ENCODE measurements at regions not wholly inside any gene's neighbourhood (a gene's known extent, or its start where the extent isn't known, plus 50 kb on each side); places are given as distances from the start of the nearest gene placed in this dataset.

DNA sequence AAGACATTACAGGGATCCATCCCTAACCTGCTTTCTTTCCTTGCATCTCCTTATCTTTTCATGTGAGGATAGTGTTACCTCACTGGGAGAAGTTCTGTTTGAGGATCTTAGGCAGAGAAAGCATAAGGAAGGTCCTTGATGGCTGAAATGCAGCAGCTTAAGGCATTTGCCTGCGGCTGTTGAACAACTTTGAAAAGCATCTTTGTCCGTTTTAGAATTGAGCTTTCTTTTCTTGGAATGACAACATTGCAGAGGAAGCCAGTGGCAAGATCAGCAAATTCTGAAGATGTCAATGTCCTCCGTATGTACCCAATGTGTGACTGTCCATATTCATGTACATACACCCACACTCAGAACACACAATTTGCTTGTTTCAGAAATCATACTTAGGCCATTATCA lies 436.2 kb downstream of the GABRG2 start:
- Histone ChIP-seq H3K4me3 (ENCODE audit: low read length) (no peak overlapping the region), H3K27me3 (ENCODE audit: control insufficient read depth, insufficient read depth, low read length) (no peaks in the 10 kb centered on the region), H3K9ac (ENCODE audit: low read length) (no peak overlapping the region), H3K4me1 (ENCODE audit: control insufficient read depth, insufficient read depth, low read length) (no peaks in the 10 kb centered on the region), H3K27ac (ENCODE audit: low read depth, low read length) (no peak overlapping the region), H3K36me3 (ENCODE audit: control insufficient read depth, insufficient read depth, low read length) (no peaks in the 10 kb centered on the region)

DNA sequence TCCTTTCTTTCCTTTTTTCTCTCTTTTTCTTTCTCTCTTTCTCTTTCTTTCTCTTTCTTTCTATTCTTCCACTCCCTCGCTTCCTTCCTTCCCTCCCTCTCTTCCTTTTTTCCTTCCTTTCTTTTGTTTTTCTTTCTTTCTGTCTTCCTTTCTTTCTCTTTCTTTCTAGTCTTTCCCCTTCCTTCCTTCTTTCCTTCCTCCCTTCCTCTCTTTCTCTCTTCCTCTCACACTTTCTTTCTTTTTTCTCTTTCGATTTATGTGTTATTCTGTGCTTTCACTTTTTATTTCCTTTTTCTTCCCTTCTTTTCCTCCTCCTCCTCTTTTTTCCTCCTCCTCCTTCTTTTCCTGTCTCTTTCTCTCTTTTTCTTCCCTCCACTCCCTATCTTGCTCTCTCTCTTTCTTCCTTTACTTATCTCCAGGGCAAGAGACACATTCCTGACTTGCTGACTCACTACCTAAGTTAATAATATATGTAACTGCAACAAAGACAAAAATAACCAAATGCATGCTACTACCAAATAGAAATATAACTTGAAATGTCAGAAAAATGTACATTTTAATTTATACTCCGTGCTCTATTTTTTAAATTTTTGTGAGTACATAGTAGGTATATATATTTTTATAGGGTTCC lies 445.5 kb downstream of the GABRG2 start:
- H3K9ac ChIP-seq (ENCODE audit: low read length) = no peak overlapping the region
- H3K4me3 ChIP-seq (ENCODE audit: low read length) = no peak overlapping the region
- no peaks in the 10 kb centered on the region for H3K4me1 ChIP-seq (ENCODE audit: control insufficient read depth, insufficient read depth, low read length)
- no peaks in the 10 kb centered on the region for H3K27me3 ChIP-seq (ENCODE audit: control insufficient read depth, insufficient read depth, low read length)
- no peak overlapping the region for H3K27ac ChIP-seq (ENCODE audit: low read depth, low read length)
- H3K36me3 ChIP-seq (ENCODE audit: control insufficient read depth, insufficient read depth, low read length) = no peaks in the 10 kb centered on the region

DNA sequence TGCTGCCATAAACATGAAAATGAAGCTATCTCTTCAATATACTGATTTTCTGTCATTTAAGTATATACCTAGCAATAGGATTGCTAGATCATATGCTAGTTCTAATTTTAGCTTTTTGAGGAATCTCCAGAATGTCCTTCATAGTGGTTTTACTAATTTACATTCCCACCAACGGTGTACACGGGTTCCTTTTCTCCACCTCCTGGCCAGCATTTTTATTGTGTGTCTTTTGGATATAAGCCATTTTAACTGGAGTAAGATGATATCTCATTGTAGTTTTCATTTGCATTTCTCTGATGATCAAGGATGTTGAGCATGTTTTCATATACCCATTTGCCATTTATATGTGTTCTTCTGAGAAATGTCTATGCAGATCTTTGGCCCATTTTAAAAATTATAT lies 446.5 kb downstream of the GABRG2 start:
- no peaks in the 10 kb centered on the region for H3K4me1 ChIP-seq (ENCODE audit: control insufficient read depth, insufficient read depth, low read length)

DNA sequence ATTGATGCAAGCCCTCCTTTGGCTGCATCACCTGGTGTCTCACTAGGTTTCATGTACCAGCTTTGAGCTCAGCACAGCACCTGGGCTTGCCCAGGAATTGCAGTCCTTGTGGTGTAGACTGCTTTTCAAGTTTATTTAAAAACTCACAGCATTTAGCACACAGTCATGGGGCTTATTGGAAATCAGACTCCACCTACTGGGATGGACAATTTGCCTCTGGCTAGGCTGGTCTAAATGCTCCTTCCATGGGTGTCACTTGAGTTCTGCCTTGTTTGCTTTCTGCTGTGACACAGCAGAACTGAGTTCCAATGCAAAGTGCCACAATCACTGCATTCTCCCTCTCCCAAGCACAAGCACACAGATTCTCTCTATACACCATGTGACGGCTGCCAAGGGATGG lies 453.3 kb downstream of the GABRG2 start:
- Histone ChIP-seq H3K27me3 (ENCODE audit: control insufficient read depth, insufficient read depth, low read length) (no peaks in the 10 kb centered on the region), H3K4me1 (ENCODE audit: control insufficient read depth, insufficient read depth, low read length) (no peaks in the 10 kb centered on the region), H3K27ac (ENCODE audit: low read depth, low read length) (no peak overlapping the region), H3K4me3 (ENCODE audit: low read length) (no peak overlapping the region), H3K36me3 (ENCODE audit: control insufficient read depth, insufficient read depth, low read length) (no peaks in the 10 kb centered on the region), H3K9ac (ENCODE audit: low read length) (no peak overlapping the region)

More for the DNA sequence above, 446.5 kb downstream of the GABRG2 start:
- Histone ChIP-seq H3K36me3 (ENCODE audit: control insufficient read depth, insufficient read depth, low read length) (no peaks in the 10 kb centered on the region), H3K9ac (ENCODE audit: low read length) (no peak overlapping the region), H3K27ac (ENCODE audit: low read depth, low read length) (no peak overlapping the region), H3K4me3 (ENCODE audit: low read length) (no peak overlapping the region), H3K27me3 (ENCODE audit: control insufficient read depth, insufficient read depth, low read length) (no peaks in the 10 kb centered on the region)

DNA sequence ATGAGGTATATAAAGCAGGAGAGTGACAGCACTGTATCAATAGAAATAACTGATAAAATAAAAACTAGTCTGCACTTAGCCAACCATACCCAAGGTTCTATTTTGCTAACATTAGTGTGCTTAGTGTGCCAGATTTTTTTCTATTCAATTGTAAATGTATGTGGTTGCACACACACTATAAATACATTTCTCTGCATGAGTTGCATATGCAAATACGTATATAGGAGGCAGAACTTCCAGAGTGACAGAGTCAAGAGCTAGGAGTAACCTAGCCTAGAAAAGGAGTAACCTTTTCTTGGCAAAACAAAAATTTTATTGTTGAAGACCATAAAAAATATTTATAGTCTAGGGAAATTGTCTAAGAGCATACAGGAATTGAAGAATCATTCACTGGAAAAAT lies 461.6 kb downstream of the GABRG2 start:
- H3K4me1 ChIP-seq (ENCODE audit: control insufficient read depth, insufficient read depth, low read length) = no peaks in the 10 kb centered on the region
- no peak overlapping the region for H3K9ac ChIP-seq (ENCODE audit: low read length)
- H3K4me3 ChIP-seq (ENCODE audit: low read length) = no peak overlapping the region
- H3K36me3 ChIP-seq (ENCODE audit: control insufficient read depth, insufficient read depth, low read length) = no peaks in the 10 kb centered on the region
- no peak overlapping the region for H3K27ac ChIP-seq (ENCODE audit: low read depth, low read length)
- H3K27me3 ChIP-seq (ENCODE audit: control insufficient read depth, insufficient read depth, low read length) = no peaks in the 10 kb centered on the region

DNA sequence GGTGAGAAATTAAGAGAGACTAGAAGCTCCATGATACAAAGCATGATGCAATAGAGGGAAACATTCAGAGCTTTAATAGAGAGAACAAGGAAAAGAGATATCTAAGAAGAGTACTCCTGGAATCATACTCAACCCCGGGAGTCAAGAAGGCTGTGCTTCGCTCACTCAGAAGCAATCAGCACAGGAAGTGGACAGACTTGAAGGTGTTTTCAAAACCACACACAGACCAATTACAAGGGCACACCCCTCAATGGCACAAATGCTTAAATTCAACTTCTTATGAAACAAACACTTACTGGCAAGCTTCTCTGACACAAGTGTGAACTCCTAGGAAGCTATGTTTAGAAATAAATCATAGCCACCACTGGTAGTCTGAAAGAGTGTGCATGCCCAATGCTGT lies 462.3 kb downstream of the GABRG2 start:
- Histone ChIP-seq H3K27me3 (ENCODE audit: control insufficient read depth, insufficient read depth, low read length) (no peaks in the 10 kb centered on the region), H3K4me3 (ENCODE audit: low read length) (no peak overlapping the region), H3K27ac (ENCODE audit: low read depth, low read length) (no peak overlapping the region), H3K4me1 (ENCODE audit: control insufficient read depth, insufficient read depth, low read length) (no peaks in the 10 kb centered on the region), H3K36me3 (ENCODE audit: control insufficient read depth, insufficient read depth, low read length) (no peaks in the 10 kb centered on the region), H3K9ac (ENCODE audit: low read length) (no peak overlapping the region)

DNA sequence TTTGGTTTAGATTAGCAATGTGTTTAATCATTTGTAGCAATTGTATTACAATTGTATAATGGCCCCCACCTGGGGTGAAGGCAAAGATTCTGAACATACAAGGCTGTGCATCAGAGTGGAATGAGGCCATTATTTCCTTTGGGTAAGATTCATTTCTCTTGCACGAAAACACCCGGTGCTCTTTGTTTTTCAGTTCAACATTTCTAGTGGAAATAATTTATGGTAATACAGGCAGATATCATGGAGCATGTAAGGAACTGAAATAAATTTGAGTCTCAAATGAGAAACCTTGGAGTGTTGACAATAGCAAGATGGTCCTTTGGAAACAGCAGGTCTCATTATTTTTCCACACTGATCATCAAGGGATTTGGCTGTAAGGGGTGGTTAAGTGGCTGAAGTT lies 475.9 kb downstream of the GABRG2 start:
- no peak overlapping the region for H3K9ac ChIP-seq (ENCODE audit: low read length)
- H3K27me3 ChIP-seq (ENCODE audit: control insufficient read depth, insufficient read depth, low read length) = no peaks in the 10 kb centered on the region
- H3K4me3 ChIP-seq (ENCODE audit: low read length) = no peak overlapping the region
- no peaks in the 10 kb centered on the region for H3K4me1 ChIP-seq (ENCODE audit: control insufficient read depth, insufficient read depth, low read length)
- no peaks in the 10 kb centered on the region for H3K36me3 ChIP-seq (ENCODE audit: control insufficient read depth, insufficient read depth, low read length)
- H3K27ac ChIP-seq (ENCODE audit: low read depth, low read length) = no peak overlapping the region

DNA sequence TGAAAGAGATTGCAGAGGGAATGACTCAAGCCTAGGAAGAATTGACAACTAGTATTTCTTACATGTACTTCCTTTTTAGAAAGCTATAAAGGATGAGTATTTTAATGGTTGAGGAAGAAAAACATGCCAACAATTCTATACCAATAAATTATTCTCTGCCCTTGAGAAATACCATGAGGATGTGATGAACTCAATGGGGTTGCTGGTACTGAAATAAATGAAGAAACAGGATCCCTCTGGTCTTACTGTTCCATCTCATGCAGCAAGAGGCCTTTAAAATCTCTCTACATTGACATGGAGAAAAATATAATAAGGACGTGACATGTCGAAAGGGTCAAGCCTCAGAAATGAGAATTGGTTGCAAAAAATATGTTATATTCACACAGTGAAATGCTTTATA lies 477.3 kb downstream of the GABRG2 start:
- Histone ChIP-seq H3K27ac (ENCODE audit: low read depth, low read length) (no peak overlapping the region), H3K4me3 (ENCODE audit: low read length) (no peak overlapping the region), H3K9ac (ENCODE audit: low read length) (no peak overlapping the region), H3K36me3 (ENCODE audit: control insufficient read depth, insufficient read depth, low read length) (no peaks in the 10 kb centered on the region), H3K27me3 (ENCODE audit: control insufficient read depth, insufficient read depth, low read length) (no peaks in the 10 kb centered on the region), H3K4me1 (ENCODE audit: control insufficient read depth, insufficient read depth, low read length) (no peaks in the 10 kb centered on the region)

DNA sequence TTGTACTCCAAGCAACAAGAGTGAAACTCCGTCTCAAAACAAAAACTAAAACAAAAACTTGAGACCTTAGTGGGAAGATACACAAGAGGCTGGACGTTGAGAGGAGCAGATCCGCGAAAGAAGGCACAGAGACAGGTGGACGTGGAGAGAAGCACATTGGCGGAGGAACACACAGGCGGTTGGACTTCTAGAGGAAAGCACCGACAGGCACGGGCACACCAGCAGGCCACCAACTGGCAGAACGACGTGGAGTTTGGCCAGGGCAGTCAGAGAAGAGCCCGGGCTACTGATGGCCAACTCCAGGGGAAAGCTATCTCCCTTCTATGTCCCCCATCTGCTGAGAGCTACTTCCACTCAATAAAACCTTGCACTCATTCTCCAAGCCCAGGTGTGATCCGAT lies 482.7 kb downstream of the GABRG2 start:
- no peak overlapping the region for H3K9ac ChIP-seq (ENCODE audit: low read length)
- H3K4me1 ChIP-seq (ENCODE audit: control insufficient read depth, insufficient read depth, low read length) = no peaks in the 10 kb centered on the region
- no peak overlapping the region for H3K27ac ChIP-seq (ENCODE audit: low read depth, low read length)
- H3K36me3 ChIP-seq (ENCODE audit: control insufficient read depth, insufficient read depth, low read length) = no peaks in the 10 kb centered on the region
- no peak overlapping the region for H3K4me3 ChIP-seq (ENCODE audit: low read length)
- H3K27me3 ChIP-seq (ENCODE audit: control insufficient read depth, insufficient read depth, low read length) = no peaks in the 10 kb centered on the region

DNA sequence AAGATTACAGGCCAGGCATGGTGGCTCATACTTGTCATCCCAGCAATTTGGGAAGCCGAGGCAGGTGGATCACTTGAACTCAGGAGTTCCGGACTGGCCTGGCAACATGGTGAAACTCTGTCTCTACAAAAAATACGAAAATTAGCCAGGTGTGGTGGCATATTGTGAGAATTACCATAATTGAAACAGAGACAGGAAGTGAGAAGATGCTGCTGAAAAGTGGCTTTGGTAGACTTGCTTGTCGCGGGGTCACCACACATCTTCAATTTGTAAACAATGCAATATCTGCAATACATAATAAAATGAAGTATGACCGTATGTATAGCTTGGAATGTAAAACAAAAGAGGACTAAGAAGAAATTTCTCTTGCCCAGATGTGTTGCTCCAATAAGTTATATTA lies 490.5 kb downstream of the GABRG2 start:
- Histone ChIP-seq H3K9ac (ENCODE audit: low read length) (no peak overlapping the region), H3K4me3 (ENCODE audit: low read length) (no peak overlapping the region), H3K27ac (ENCODE audit: low read depth, low read length) (no peak overlapping the region), H3K27me3 (ENCODE audit: control insufficient read depth, insufficient read depth, low read length) (no peaks in the 10 kb centered on the region), H3K36me3 (ENCODE audit: control insufficient read depth, insufficient read depth, low read length) (no peaks in the 10 kb centered on the region), H3K4me1 (ENCODE audit: control insufficient read depth, insufficient read depth, low read length) (no peaks in the 10 kb centered on the region)

DNA sequence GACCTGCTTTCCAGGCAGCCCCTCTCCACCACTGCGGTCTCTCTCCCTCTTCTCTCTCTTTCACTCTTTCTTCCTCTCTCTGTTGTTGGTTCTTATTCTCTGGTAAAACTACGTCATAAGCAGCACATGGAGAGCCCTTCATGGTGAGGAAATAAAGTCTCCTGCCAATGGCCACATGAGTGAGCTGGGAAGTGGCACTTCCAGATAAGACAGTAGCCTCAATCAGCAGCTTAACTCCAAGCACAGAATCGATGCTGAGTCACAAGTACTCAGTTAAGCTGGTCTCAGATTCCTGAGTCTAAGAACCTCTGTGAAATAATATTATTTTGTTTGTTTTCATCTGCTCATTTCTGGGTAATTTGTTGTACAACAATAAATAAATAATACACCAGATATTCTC lies 500.1 kb downstream of the GABRG2 start:
- H3K9ac ChIP-seq (ENCODE audit: low read length) = no peak overlapping the region
- H3K27ac ChIP-seq (ENCODE audit: low read depth, low read length) = no peak overlapping the region
- H3K4me3 ChIP-seq (ENCODE audit: low read length) = no peak overlapping the region
- no peaks in the 10 kb centered on the region for H3K27me3 ChIP-seq (ENCODE audit: control insufficient read depth, insufficient read depth, low read length)
- H3K4me1 ChIP-seq (ENCODE audit: control insufficient read depth, insufficient read depth, low read length) = no peaks in the 10 kb centered on the region
- H3K36me3 ChIP-seq (ENCODE audit: control insufficient read depth, insufficient read depth, low read length) = no peaks in the 10 kb centered on the region

DNA sequence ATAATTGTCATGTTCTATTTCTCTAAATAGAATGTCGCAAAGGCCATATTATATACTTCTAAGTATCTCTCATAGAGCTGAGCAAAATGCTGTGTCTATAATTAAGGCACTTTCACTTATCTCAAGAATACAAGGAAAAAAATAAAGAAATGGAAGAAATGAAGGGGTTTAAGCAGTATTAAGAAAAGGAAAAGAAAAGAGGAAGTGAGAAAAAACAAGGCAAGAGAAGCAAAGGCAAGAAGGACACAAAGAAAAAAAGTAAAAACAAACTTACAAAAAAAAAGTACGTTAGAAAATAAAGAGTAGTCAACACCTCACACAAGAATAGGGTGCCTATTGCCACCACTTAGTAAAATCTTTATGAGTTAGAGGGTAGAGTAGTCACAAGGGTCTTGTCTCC lies 506.2 kb downstream of the GABRG2 start:
- H3K27ac ChIP-seq (ENCODE audit: low read depth, low read length) = no peak overlapping the region
- H3K9ac ChIP-seq (ENCODE audit: low read length) = no peak overlapping the region
- H3K4me1 ChIP-seq (ENCODE audit: control insufficient read depth, insufficient read depth, low read length) = no peaks in the 10 kb centered on the region
- H3K36me3 ChIP-seq (ENCODE audit: control insufficient read depth, insufficient read depth, low read length) = no peaks in the 10 kb centered on the region
- H3K4me3 ChIP-seq (ENCODE audit: low read length) = no peak overlapping the region
- no peaks in the 10 kb centered on the region for H3K27me3 ChIP-seq (ENCODE audit: control insufficient read depth, insufficient read depth, low read length)

DNA sequence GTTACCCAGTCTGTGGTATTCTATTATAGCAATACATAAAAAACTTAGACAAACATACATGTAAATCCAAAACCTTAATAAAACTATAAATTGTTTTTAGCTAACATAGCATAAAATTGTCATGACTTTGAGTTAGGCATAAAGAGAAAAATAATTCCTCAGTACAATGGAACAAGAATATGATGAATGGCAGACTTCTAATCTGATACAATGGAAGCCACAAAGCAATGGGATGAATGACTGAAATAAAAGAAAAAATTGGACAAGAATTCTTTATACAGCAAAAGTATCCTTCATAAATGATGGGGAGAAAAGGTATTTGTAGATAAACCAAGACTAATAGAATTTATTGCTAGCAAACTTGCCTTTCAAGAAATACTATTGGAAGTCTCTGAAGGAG lies 524.2 kb downstream of the GABRG2 start:
- H3K4me1 ChIP-seq (ENCODE audit: control insufficient read depth, insufficient read depth, low read length) = no peaks in the 10 kb centered on the region
- H3K27me3 ChIP-seq (ENCODE audit: control insufficient read depth, insufficient read depth, low read length) = no peaks in the 10 kb centered on the region
- no peak overlapping the region for H3K27ac ChIP-seq (ENCODE audit: low read depth, low read length)
- no peaks in the 10 kb centered on the region for H3K36me3 ChIP-seq (ENCODE audit: control insufficient read depth, insufficient read depth, low read length)
- H3K9ac ChIP-seq (ENCODE audit: low read length) = no peak overlapping the region
- no peak overlapping the region for H3K4me3 ChIP-seq (ENCODE audit: low read length)
